DMS153 treated with DMSO at 0.1 percent for 48 hours (cell line): ENCODE measurements at regions not wholly inside any gene's neighbourhood (a gene's known extent, or its start where the extent isn't known, plus 50 kb on each side); places are given as distances from the start of the nearest gene placed in this dataset.
"Not testable (repeated sequence)": the region's sequence is repeated elsewhere in the genome, so short reads cannot be mapped to it uniquely, and the experiment has no call there.

Source experiments
- DNase-seq: peaks from one replicate; lab custom pipeline; 2025; ENCODE audit not compliant: unreplicated experiment; lab: John Stamatoyannopoulos, UW

GRCh38 chr2:144131042-144131441 is 388.9 kb downstream of the ZEB2 start:
- DNase-seq: no peak

- DNase-seq: no peak
These were observed 389.4 kb downstream of the ZEB2 start for GRCh38 chr2:144130551-144130950.

DNA sequence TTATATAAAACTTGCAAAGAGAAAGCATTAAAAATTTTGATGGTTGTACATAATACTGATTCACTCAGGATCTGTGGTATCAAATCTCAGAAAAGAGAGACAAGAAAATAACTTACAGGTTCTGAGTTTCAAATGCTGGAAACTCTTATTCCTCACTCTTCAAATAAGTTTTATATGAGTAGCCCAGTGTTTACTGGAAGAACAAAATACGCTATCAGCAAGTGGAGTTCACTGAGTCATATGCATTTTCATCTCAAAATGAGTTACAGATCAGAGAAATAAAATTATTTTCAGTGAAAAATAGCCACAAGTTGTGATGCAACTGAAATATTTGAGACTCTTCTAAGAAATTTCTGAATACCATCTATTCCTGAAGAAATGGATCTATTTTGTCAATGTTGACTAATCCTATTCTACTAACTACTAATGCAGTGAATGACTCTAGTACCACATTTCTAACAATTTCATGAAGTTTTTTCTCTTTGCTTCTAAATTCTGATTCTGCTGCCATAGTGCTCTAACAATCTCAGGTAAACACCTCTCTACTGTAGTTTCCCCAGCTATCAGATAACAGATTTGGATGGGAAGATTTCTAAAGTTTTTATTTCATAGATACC is 391.7 kb downstream of the ZEB2 start:
- DNase-seq: no peak

- DNase-seq: no peak
These were observed 392.2 kb downstream of the ZEB2 start for GRCh38 chr2:144127693-144128092.

GRCh38 chr2:144126302-144126701 is 393.6 kb downstream of the ZEB2 start:
- DNase-seq: no peak

DNA sequence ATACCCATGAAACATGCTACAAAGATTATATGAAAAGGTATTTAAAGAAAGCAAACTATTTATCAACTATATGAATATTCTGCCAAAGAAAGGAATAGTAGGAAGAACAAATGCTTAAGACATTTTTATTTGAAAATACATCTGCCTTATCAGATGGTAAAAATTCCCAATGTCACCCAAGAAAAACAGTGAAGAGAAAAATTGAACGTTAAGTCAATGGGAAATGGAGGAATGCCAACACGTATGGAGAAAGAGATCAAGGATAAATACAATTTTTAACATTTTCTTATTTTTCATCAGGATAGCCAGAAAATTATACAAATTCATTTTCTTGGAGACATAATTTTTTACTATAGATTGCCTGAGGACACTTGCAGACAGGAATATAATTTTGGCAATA is 394.2 kb downstream of the ZEB2 start:
- no peak for DNase-seq

DNA sequence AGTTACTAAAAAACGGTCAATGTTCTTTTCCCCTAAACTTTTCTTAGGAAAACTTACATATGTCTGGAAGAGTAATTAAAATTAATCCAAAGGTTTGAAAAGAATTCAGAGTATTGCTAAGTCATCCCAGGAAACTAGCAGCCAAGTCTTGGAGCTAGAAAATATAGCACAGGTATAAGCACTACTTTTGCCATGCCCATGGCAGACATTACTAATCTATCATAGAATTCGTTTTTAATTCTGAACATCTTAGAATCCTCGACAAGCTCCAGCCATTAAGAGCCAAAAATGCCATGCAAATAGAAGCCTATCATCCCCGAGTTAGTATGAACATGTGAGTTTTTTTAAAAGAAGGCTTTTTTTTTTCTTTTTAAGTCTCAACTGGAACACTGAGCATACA is 395.0 kb downstream of the ZEB2 start:
- DNase-seq: no peak

DNA sequence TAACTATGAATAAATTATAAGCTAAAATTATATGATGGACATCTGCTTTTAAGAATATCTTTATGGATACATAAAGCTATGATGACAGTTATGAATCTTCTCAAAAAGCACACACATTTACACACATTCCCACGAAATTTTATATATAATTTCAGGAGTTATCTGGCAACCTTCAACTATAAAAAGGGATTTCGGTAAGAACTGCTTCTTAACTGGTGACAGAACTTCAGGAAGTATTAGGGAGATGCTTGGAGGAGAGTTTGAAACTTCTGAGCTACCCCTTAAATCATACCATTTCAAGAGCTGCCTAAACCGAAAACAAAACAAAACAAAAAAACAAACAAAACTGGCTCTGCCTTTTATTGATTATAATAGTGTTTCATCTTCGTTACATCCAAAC is 399.4 kb downstream of the ZEB2 start:
- DNase-seq: no peak

GRCh38 chr2:144117086-144117485 is 402.8 kb downstream of the ZEB2 start:
- no peak for DNase-seq

- no peak for DNase-seq
These were observed 404.1 kb downstream of the ZEB2 start for GRCh38 chr2:144115739-144116291.

DNA sequence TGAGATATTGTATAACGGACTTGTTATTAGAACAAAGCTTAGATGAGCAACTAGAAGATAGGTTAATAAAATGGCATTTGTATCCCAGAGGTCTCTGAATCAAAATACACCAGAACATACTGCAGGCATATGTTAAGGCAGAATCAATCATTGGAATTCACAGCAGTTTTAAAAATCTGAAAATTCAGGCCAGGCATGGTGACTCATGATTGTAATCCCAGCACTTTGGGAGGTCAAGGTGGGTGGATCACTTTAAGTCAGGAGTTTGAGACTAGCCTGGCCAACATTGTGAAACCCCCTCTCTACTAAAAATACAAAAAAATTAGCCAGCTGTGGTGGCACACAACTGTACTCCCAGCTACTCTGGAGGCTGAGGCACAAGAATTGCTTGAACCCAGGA is 405.2 kb downstream of the ZEB2 start:
- DNase-seq: no peak

- DNase-seq: no peak
These were observed 408.5 kb downstream of the ZEB2 start for GRCh38 chr2:144111437-144111836.

DNA sequence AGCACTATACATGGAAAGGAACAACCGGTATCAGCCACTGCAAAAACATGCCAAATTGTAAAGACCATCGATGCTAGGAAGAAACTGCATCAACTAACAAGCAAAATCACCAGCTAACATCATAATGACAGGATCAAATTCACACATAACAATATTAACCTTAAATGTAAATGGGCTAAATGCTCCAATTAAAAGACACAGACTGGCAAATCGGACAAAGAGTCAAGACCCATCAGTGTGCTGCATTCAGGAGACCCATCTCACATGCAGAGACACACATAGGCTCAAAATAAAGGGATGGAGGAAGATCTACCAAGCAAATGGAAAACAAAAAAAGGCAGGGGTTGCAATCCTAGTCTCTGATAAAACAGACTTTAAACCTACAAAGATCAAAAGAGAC is 413.8 kb downstream of the ZEB2 start:
- DNase-seq: not testable (repeated sequence)

DNA sequence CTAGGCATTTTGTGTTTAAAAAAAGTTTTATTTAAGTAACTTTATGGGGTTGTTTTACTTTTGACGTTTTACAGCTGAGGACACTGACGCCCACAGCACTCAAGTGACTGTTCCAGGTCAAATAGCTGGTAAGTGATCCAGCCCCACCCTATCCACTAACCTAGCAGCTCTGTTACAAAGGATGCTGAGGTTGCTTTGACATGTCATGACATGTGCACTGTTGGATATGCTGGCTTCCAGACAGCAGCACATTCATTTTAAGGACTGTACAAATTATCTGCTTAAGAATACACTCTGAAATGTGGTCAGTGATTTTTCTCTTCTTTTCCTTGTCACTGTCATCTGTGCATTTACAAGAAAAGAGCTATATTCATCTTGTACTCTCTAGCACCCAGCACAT is 417.5 kb downstream of the ZEB2 start:
- DNase-seq: no peak

DNA sequence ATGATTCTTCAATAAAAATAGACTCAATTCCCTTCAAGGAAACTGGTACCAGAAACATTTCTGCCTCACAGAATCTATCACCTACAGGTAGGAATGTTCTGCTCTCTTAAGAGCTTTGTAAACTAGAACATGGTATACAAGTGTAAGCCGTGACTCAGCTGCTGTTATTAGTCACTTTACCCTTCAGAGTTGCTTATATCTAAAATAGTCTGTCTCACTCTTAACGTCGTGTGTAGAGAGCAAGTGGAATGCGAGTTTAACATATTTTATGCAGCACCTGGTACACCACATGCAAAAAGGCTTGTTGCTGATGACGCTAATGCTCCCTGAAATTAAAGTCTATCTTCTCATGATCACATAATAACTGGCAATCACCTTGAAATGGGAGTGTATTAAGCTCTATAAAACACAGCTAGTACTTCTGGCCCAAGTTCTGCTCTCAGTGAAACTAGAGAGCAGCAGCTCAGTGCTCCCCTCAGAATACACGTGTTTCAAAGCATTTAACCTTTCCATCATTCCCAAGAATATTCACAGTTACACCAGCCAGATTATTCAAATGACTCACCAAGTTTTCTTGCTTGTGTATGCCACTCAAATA is 420.0 kb downstream of the ZEB2 start:
- no peak for DNase-seq

DNA sequence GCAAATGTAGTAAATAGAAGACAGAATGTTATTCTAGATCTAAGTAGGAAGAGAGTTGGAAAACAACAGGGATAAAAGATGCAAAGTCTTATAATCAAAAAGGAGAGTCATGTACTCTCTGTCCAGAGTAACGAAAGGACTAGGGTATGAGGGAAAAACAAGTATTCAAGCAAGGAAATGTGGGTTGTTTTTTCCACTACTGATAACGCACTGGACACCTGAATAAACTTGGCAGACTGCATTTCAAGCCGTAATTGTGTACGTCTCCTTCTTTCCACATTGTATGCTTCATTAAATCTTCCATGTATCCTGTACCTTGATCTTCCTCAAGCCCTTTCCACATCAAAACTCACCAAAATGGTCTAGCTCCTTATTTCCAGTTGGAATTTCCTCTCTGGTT is 420.6 kb downstream of the ZEB2 start:
- DNase-seq: no peak

DNA sequence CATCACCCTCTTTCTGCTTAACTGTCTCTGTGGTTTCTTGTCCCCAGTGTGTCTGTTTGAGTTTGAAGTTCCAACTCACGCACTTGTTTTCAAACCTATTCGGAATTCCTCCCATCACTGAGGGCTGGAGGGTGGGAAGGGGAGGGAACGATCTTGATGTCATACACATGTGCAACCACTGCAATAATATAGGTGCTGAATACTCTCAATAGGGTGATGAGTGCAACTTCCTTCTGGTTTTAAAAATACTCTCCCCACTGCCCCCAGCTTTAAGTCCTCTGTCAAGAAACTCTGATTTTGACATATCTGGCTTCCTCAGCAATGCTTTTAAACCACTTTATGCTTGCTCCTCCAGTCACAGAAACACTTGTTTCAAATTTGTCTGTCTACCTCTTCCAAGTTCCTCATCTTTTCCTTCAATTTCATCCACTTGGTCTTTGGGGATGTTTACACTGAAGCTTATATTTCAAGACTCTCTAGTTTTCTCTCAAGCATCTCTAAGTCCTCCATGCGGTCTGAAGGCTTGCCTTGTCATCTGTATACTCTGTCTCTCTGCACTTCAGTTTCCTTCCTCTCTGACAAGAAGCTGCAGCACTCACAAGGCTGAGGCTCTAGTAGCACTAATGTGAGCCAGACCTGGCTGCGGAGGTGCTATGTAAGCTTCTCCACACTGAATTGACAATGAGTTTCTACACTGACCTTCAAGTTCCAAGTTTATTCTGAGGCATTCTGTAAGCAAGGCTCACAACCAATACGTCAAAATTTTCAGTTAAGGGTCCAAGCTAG is 422.3 kb downstream of the ZEB2 start:
- DNase-seq: no peak

GRCh38 chr2:144096531-144096930 is 423.4 kb downstream of the ZEB2 start:
- no peak for DNase-seq

DNA sequence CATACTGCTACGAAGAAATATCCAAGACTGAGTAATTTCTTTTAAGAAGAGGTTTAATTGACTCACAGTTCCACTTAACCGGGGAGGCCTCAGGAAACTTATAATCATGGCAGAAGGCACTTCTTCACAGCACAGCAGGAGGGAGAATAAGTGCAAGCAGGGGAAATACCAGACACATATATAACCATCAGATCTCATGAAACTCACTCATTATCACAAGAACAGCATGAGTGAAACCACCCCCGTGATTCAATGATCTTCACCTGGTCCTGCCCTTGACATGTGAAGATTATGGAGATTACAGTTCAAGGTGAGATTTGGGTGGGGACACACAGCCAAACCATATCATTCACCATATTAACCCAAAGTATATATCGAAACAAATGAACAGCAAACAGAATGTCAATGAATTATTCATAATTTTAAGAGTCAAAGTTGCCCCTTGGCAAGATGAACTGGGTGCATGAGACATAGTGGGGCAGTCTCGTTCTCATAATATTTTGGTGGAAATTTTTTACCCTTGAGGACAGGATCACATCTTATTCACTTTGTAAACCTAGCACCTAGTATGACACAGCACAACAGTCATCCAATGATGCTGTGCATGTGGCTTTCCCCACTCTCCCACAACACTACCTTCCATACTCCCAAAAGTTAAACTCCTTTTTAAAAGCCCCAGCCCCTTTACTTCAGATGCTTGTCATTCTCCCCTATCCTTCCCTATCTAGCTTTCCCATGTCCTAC is 425.3 kb downstream of the ZEB2 start:
- no peak for DNase-seq

DNA sequence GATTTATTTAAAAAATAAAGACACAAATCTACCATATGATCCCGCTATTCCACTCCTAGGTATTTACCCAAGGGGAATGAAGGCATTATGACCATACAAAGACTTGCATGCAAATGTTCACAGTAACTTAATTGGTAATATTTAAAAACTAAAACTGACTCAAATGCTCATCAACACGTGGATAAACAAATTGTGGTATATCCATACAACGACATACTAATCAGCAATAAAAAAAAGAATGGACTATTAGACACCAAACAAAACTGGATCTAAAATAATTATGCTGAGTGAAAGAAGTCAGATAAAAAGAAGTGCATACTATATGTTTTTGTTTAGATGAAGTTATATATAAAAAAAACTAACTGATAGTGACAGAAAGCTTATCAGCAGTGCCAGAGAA is 428.3 kb downstream of the ZEB2 start:
- DNase-seq: no peak

GRCh38 chr2:144088863-144089262 is 431.1 kb downstream of the ZEB2 start:
- no peak for DNase-seq
